CD14-positive monocyte (primary cell): ENCODE measurements at regions not wholly inside any gene's neighbourhood (a gene's known extent, or its start where the extent isn't known, plus 50 kb on each side); places are given as distances from the start of the nearest gene placed in this dataset.

Experiments
- DNase-seq, 3 donors: peaks; one replicate each; pipeline ENCODE4 v3.0.0-alpha.2; 2011 to 2022
- H2AFZ ChIP-seq: 2 replicates; pipeline ENCODE4 v1.6.0; 2012; ENCODE audit warnings: mild to moderate bottlenecking, low read depth, low read length, inconsistent platforms; ENCODE audit not compliant: insufficient read depth, poor library complexity, severe bottlenecking
- H3K27ac ChIP-seq, 2 donors: 1 replicate in 1 of 2; 2 replicates in 1 of 2; pipeline ENCODE4 v1.5.1; 2012 to 2013; ENCODE audit warnings: low read length in 2 of 2, control low read depth in 1 of 2, inconsistent platforms in 1 of 2, low read depth in 1 of 2, mild to moderate bottlenecking in 1 of 2
- H3K27me3 ChIP-seq, 2 donors: one replicate each; pipeline versions ENCODE4 v1.6.0 to v1.6.1; 2011 to 2013; ENCODE audit warnings: low read length in 2 of 2; ENCODE audit not compliant: control insufficient read depth in 2 of 2, insufficient read depth in 2 of 2
- H3K36me3 ChIP-seq, 2 donors: replicated peaks in 1 of 2; 1 replicate in 1 of 2; 2 replicates in 1 of 2; pipeline versions ENCODE4 v1.5.1 to v1.6.1; 2012 to 2013; ENCODE audit warnings: low read length in 2 of 2, control low read depth in 1 of 2, inconsistent platforms in 1 of 2, mild to moderate bottlenecking in 1 of 2; ENCODE audit not compliant: insufficient read depth in 2 of 2, control insufficient read depth in 1 of 2
- H3K4me1 ChIP-seq, 2 donors: 1 replicate in 1 of 2; 2 replicates in 1 of 2; pipeline versions ENCODE4 v1.5.1 to v1.6.1; 2012 to 2013; ENCODE audit warnings: low read length in 2 of 2, control low read depth in 1 of 2, inconsistent platforms in 1 of 2, mild to moderate bottlenecking in 1 of 2, moderate library complexity in 1 of 2; ENCODE audit not compliant: insufficient read depth in 2 of 2, control insufficient read depth in 1 of 2
- H3K4me2 ChIP-seq: replicated peaks from 2 replicates; pipeline ENCODE3; 2012; ENCODE audit warnings: low read length, moderate library complexity, mild to moderate bottlenecking; ENCODE audit not compliant: poor library complexity, severe bottlenecking; ENCODE audit errors: extremely low read depth
- H3K4me3 ChIP-seq, 3 experiments: fragments of 200-600 bp in 1 of 3; sonication (generic) in 1 of 3; replicated peaks in 1 of 3; 1 replicate in 2 of 3; 2 replicates in 1 of 3; pipeline ENCODE4 v1.5.1; 2011 to 2013; ENCODE audit warnings: low read length in 3 of 3, mild to moderate bottlenecking in 3 of 3, control low read depth in 2 of 3, low read depth in 2 of 3, inconsistent platforms in 1 of 3, moderate library complexity in 1 of 3
- H3K79me2 ChIP-seq: 2 replicates; pipeline ENCODE4 v1.6.0; 2012; ENCODE audit warnings: mild to moderate bottlenecking, control low read depth, inconsistent platforms, low read length, moderate library complexity; ENCODE audit not compliant: insufficient read depth
- H3K9ac ChIP-seq: 2 replicates; pipeline ENCODE4 v1.6.0; 2017; ENCODE audit warnings: low read length, mild to moderate bottlenecking; ENCODE audit not compliant: insufficient read depth, poor library complexity, severe bottlenecking
- H3K9me3 ChIP-seq, 2 donors: replicated peaks in 1 of 2; 1 replicate in 1 of 2; 2 replicates in 1 of 2; pipeline versions ENCODE4 v1.5.1 to v1.6.1; 2012 to 2013; ENCODE audit warnings: low read length in 2 of 2, control low read depth in 1 of 2; ENCODE audit not compliant: control insufficient read depth in 1 of 2, insufficient read depth in 1 of 2
- H4K20me1 ChIP-seq: 2 replicates; pipeline ENCODE4 v1.6.0; 2012; ENCODE audit warnings: mild to moderate bottlenecking, low read length, control low read depth, moderate library complexity; ENCODE audit not compliant: insufficient read depth
- H3K27ac Mint-ChIP-seq, 7 donors: one replicate each; pipeline ENCODE4 v1.8.0; 2020; ENCODE audit warnings: mild to moderate bottlenecking in 7 of 7, mixed read lengths in 7 of 7, moderate library complexity in 6 of 7, inconsistent platforms in 2 of 7
- H3K27me3 Mint-ChIP-seq, 3 donors: one replicate each; pipeline ENCODE4 v1.8.0; 2021 to 2022; ENCODE audit warnings: low read depth in 3 of 3, mild to moderate bottlenecking in 3 of 3, mixed read lengths in 3 of 3, moderate library complexity in 3 of 3, inconsistent platforms in 1 of 3
- H3K36me3 Mint-ChIP-seq, 2 donors: one replicate each; pipeline ENCODE4 v1.8.0; 2020; ENCODE audit warnings: mixed read lengths in 2 of 2, inconsistent platforms in 1 of 2, mild to moderate bottlenecking in 1 of 2
- H3K4me1 Mint-ChIP-seq: one replicate; pipeline ENCODE4 v1.8.0; 2020; ENCODE audit warnings: mild to moderate bottlenecking, mixed read lengths
- H3K4me3 Mint-ChIP-seq, 2 donors: one replicate each; pipeline ENCODE4 v1.8.0; 2020; ENCODE audit warnings: mild to moderate bottlenecking in 2 of 2, mixed read lengths in 2 of 2, moderate library complexity in 1 of 2
- H3K9me3 Mint-ChIP-seq, 7 donors: one replicate each; pipeline ENCODE4 v1.8.0; 2020 to 2022; ENCODE audit warnings: mixed read lengths in 7 of 7, mild to moderate bottlenecking in 6 of 7, moderate library complexity in 6 of 7, inconsistent platforms in 2 of 7
- CTCF ChIP-seq: fragments of 200-600 bp; IDR thresholded peaks from one replicate; pipeline ENCODE4 v1.8.0; 2022; ENCODE audit warnings: antibody characterized with exemption, mild to moderate bottlenecking
- WGBS: methylation state at CpG from one replicate; pipeline ENCODE4 v1.1.5; 2013; ENCODE audit warnings: missing lambda C conversion rate; ENCODE audit not compliant: insufficient coverage; 5-methylcytosine and 5-hydroxymethylcytosine counted together
- intact Hi-C, 2 donors: fragments of 100-400 bp; cut with micrococcal nuclease; formaldehyde crosslinking; loops; one replicate each; pipeline versions ENCODE4 v1.15.0 to v1.15.1; 2023

GRCh38 chr16:5479926-5480325 is 382.3 kb upstream of the EEF2KMT start:
- Mint-ChIP-seq H3K4me1 (no peaks in the 10 kb centered on the region), H3K27ac (no peak overlapping the region), H3K36me3 (no peaks in the 10 kb centered on the region), H3K27me3 (peaks cover 6 to 10% (median 7%) of the 10 kb centered on the region in 3 donors), H3K9me3 (peaks cover 0 to 6% (median 0%) of the 10 kb centered on the region in 7 donors), H3K4me3 (no peak overlapping the region)
- TF ChIP-seq CTCF: no peak
- no peaks in the 10 kb centered on the region for H3K79me2 ChIP-seq
- H4K20me1 ChIP-seq: no peaks in the 10 kb centered on the region
- H3K27me3 ChIP-seq: no peaks in the 10 kb centered on the region
- H3K4me2 ChIP-seq: no peak overlapping the region
- DNase-seq: no peak
- H3K4me3 ChIP-seq: no peak overlapping the region
- H3K27ac ChIP-seq: no peak overlapping the region
- no peak overlapping the region for H2AFZ ChIP-seq
- no peak overlapping the region for H3K9ac ChIP-seq
- H3K4me1 ChIP-seq: no peaks in the 10 kb centered on the region
- no peaks in the 10 kb centered on the region for H3K9me3 ChIP-seq
- H3K36me3 ChIP-seq: no peaks in the 10 kb centered on the region
- 29% methylated on average over 1 of the region's 3 CpGs for whole genome bisulfite sequencing
- intact Hi-C loops: no loop called here

- 70% methylated on average over 4 of the region's 7 CpGs for WGBS
- no peak overlapping the region for H3K4me2 ChIP-seq
- no peak overlapping the region for H3K4me3 ChIP-seq
- H3K27ac ChIP-seq: no peak overlapping the region
- H3K36me3 ChIP-seq: no peaks in the 10 kb centered on the region
- no peak overlapping the region for H3K27ac Mint-ChIP-seq
- no peaks in the 10 kb centered on the region for H3K27me3 ChIP-seq
- peaks cover 0 to 8% (median 0%) of the 10 kb centered on the region in 7 donors for H3K9me3 Mint-ChIP-seq
- H3K4me3 Mint-ChIP-seq: no peak overlapping the region
- no peak for TF ChIP-seq CTCF
- H3K9me3 ChIP-seq: no peaks in the 10 kb centered on the region
- peaks cover 6 to 10% (median 9%) of the 10 kb centered on the region in 3 donors for H3K27me3 Mint-ChIP-seq
- no peaks in the 10 kb centered on the region for H4K20me1 ChIP-seq
- no peak overlapping the region for H3K9ac ChIP-seq
- H2AFZ ChIP-seq: no peak overlapping the region
- H3K79me2 ChIP-seq: no peaks in the 10 kb centered on the region
- no peaks in the 10 kb centered on the region for H3K36me3 Mint-ChIP-seq
- no peaks in the 10 kb centered on the region for H3K4me1 ChIP-seq
- H3K4me1 Mint-ChIP-seq: no peaks in the 10 kb centered on the region
- intact Hi-C loops: no loop called here
- DNase-seq: no peak
These were observed 380.4 kb upstream of the EEF2KMT start for GRCh38 chr16:5478036-5478435.
